Adrenal gland (tissue), 9 donors: ENCODE measurements at regions not wholly inside any gene's neighbourhood (a gene's known extent, or its start where the extent isn't known, plus 50 kb on each side); places are given as distances from the start of the nearest gene placed in this dataset.

ENCODE experiments used
- DNase-seq, 7 donors: peaks; one replicate each; pipeline ENCODE4 v3.0.0-alpha.2; 2019 to 2020
- H3K27ac ChIP-seq, 5 donors: fragments of 200-600 bp; sonication (generic) in 4 of 5; 1 replicate in 3 of 5; 2 replicates in 2 of 5; pipeline versions ENCODE4 v1.5.1 to v1.8.0; 2016 to 2020; ENCODE audit warnings: mild to moderate bottlenecking in 1 of 5
- H3K27me3 ChIP-seq: fragments of 200-600 bp; 2 replicates; pipeline ENCODE4 v1.8.0; 2021
- H3K36me3 ChIP-seq, 2 donors: fragments of 200-600 bp; replicated peaks in 1 of 2; 1 replicate in 1 of 2; 2 replicates in 1 of 2; pipeline versions ENCODE4 v1.5.1 to v1.8.0; 2018 to 2022
- H3K4me1 ChIP-seq, 2 donors: fragments of 200-600 bp; replicated peaks in 1 of 2; 1 replicate in 1 of 2; 2 replicates in 1 of 2; pipeline versions ENCODE4 v1.5.1 to v1.8.0; 2018 to 2021
- H3K4me3 ChIP-seq, 4 donors: fragments of 200-600 bp; sonication (generic) in 3 of 4; one replicate each; pipeline ENCODE4 v1.5.1; 2016 to 2018
- H3K9me3 ChIP-seq, 3 donors: fragments of 200-600 bp; sonication (generic) in 1 of 3; replicated peaks in 1 of 3; 1 replicate in 2 of 3; 2 replicates in 1 of 3; pipeline versions ENCODE4 v1.5.1 to v1.8.0; 2016 to 2021
- CTCF ChIP-seq, 6 experiments: fragments of 450-650 bp in 4 of 6; fragments of 200-600 bp in 2 of 6; sonication (generic) in 1 of 6; IDR thresholded peaks; 1 replicate in 5 of 6; 2 replicates in 1 of 6; pipeline versions ENCODE4 v1.5.1 to v1.8.0; 2016 to 2021; ENCODE audit warnings: antibody characterized with exemption in 6 of 6, mild to moderate bottlenecking in 2 of 6, moderate library complexity in 1 of 6
- POLR2A ChIP-seq, 2 donors: fragments of 450-650 bp; IDR thresholded peaks; one replicate each; pipeline ENCODE4 v1.6.1; 2017; ENCODE audit warnings: antibody characterized with exemption in 2 of 2, mild to moderate bottlenecking in 2 of 2, moderate library complexity in 1 of 2
- whole genome bisulfite sequencing, 4 donors: extraction: QIAGEN DNeasy Blood & Tissue Kit in 2 of 4; methylation state at CpG; one replicate each; pipeline versions ENCODE4 v1.1.5 to v1.1.7; 2013 to 2017; 5-methylcytosine and 5-hydroxymethylcytosine counted together
- intact Hi-C, 2 donors: fragments of 100-400 bp; cut with DNase I; formaldehyde crosslinking; loops; one replicate each; pipeline versions ENCODE4 v1.14.1 to v1.15.0; 2022 to 2023
- donor health status: healthy with polysubstance abuse.
- donor health status: Bipolar disorder and iron deficiency.
- donor health status: DM: yes; HTN: yes; CAD: no.
- donor health status: DM: no; HTN: no; CAD: no.
- donor health status: DM: no; HTN: no; CAD: no.

GRCh38 chr1:54477153-54477561 lies 70.9 kb upstream of the ACOT11 start:
- Histone ChIP-seq H3K9me3 (no peaks in the 10 kb centered on the region), H3K27ac (no peak overlapping the region), H3K27me3 (no peaks in the 10 kb centered on the region), H3K4me1 (peaks cover 5 to 15% of the 10 kb centered on the region in 2 donors), H3K4me3 (no peak overlapping the region), H3K36me3 (no peaks in the 10 kb centered on the region)
- intact Hi-C loops, result no loop called here
- no peak for DNase-seq
- TF ChIP-seq POLR2A (IDR thresholded peaks at IDR 0.05), result no peak
- no peak for TF ChIP-seq CTCF (IDR thresholded peaks at IDR 0.05)
- WGBS, 4 donors, result 65 to 82% (median 68%) methylated on average over 6 of the region's 6 CpGs

GRCh38 chr1:54476530-54477109 lies 70.4 kb upstream of the SSBP3 start:
- Histone ChIP-seq H3K9me3 (no peaks in the 10 kb centered on the region), H3K27me3 (no peaks in the 10 kb centered on the region), H3K27ac (no peak overlapping the region), H3K36me3 (no peaks in the 10 kb centered on the region), H3K4me1 (peaks cover 5 to 15% of the 10 kb centered on the region in 2 donors), H3K4me3 (no peak overlapping the region)
- WGBS, 4 donors, result 66 to 73% (median 70%) methylated on average over 4 of the region's 4 CpGs
- intact Hi-C loops, result no loop called here
- no peak for DNase-seq
- TF ChIP-seq CTCF (IDR thresholded peaks at IDR 0.05) (no peak), POLR2A (IDR thresholded peaks at IDR 0.05) (no peak)

GRCh38 chr1:54475946-54476516 lies 69.8 kb upstream of the SSBP3 start:
- intact Hi-C loops, result no loop called here
- H3K9me3 ChIP-seq, result no peaks in the 10 kb centered on the region
- H3K4me3 ChIP-seq, result no peak overlapping the region
- H3K27ac ChIP-seq, result peak overlapping the region in 1 of 5 donors; percentile 10
- no peak for DNase-seq
- TF ChIP-seq POLR2A (IDR thresholded peaks at IDR 0.05), result no peak
- peaks cover 5 to 15% of the 10 kb centered on the region in 2 donors for H3K4me1 ChIP-seq
- H3K27me3 ChIP-seq, result no peaks in the 10 kb centered on the region
- WGBS, 4 donors, result 55 to 62% (median 61%) methylated on average over 7 to 10 of the region's 10 CpGs
- H3K36me3 ChIP-seq, result no peaks in the 10 kb centered on the region

GRCh38 chr1:54475357-54475881 lies 69.2 kb upstream of the SSBP3 start:
- H3K27ac ChIP-seq, result peak overlapping the region in 1 of 5 donors; percentile 10

More at GRCh38 chr1:54475357-54475881, 69.2 kb upstream of the SSBP3 start:
- TF ChIP-seq CTCF (IDR thresholded peaks at IDR 0.05) (no peak), POLR2A (IDR thresholded peaks at IDR 0.05) (no peak)
- Histone ChIP-seq H3K9me3 (no peaks in the 10 kb centered on the region), H3K4me3 (peak overlapping the region in 1 of 4 donors; percentile 61), H3K4me1 (peaks cover 5 to 15% of the 10 kb centered on the region in 2 donors), H3K27me3 (no peaks in the 10 kb centered on the region), H3K36me3 (no peaks in the 10 kb centered on the region)
- WGBS, 4 donors, result 50 to 58% (median 53%) methylated on average over 16 to 21 of the region's 21 CpGs
- intact Hi-C loops, result no loop called here
- no peak for DNase-seq
